IMR-90 (cell line): ENCODE measurements at regions not wholly inside any gene's neighbourhood (a gene's known extent, or its start where the extent isn't known, plus 50 kb on each side); places are given as distances from the start of the nearest gene placed in this dataset.

Source experiments
- ATAC-seq: fragments of 200-7000 bp; cut with Tn5 transposase; 2 replicates; pipeline ENCODE4 v1.9.1; 2020; ENCODE audit warnings: low read depth, mild to moderate bottlenecking, moderate library complexity
- BruUV-seq: library from RNA; stranded (reverse); fragments of 400-500 nt; replicated peaks from 2 replicates; lab custom pipeline; 2021; lab: Mats Ljungman, UMichigan
- CTCF ChIA-PET: fragments of 300-600 bp; formaldehyde crosslinking; extraction: SDS; loops from one replicate; lab custom pipeline; 2021; ENCODE audit warnings: antibody characterized with exemption; lab: Yijun Ruan, JAX
- POLR2A ChIA-PET: fragments of 300-600 bp; sonication (Branson Sonifier 250); formaldehyde crosslinking; loops from one replicate; lab custom pipeline; 2022; ENCODE audit warnings: antibody characterized with exemption; ENCODE audit not compliant: unreplicated experiment; lab: Charles Lee
- DNase-seq: peaks from one replicate; pipeline ENCODE4 v3.0.0; 2013
- H2AFZ ChIP-seq: replicated peaks from 2 replicates; pipeline ENCODE3; 2013; ENCODE audit warnings: low read length, mild to moderate bottlenecking; ENCODE audit not compliant: poor library complexity
- H2AK5ac ChIP-seq: 2 replicates; pipeline ENCODE4 v1.6.1; 2013; ENCODE audit warnings: low read depth, low read length, inconsistent platforms
- H2AK9ac ChIP-seq: replicated peaks from 2 replicates; pipeline ENCODE3; 2013; ENCODE audit warnings: mild to moderate bottlenecking, low read depth, low read length, moderate library complexity; ENCODE audit not compliant: poor library complexity
- H2BK120ac ChIP-seq: 2 replicates; pipeline ENCODE4 v1.6.1; 2013; ENCODE audit warnings: low read depth, low read length, inconsistent platforms
- H2BK15ac ChIP-seq: 3 replicates; pipeline ENCODE4 v1.6.1; 2013; ENCODE audit warnings: low read depth, low read length, inconsistent platforms
- H2BK20ac ChIP-seq: 2 replicates; pipeline ENCODE4 v1.6.1; 2013; ENCODE audit warnings: low read depth, mild to moderate bottlenecking, inconsistent platforms, low read length, moderate library complexity
- H2BK5ac ChIP-seq: 2 replicates; pipeline ENCODE4 v1.6.1; 2013; ENCODE audit warnings: mild to moderate bottlenecking, low read depth, low read length, inconsistent platforms; ENCODE audit not compliant: poor library complexity, severe bottlenecking
- H3K14ac ChIP-seq: replicated peaks from 2 replicates; pipeline ENCODE4 v1.6.1; 2013; ENCODE audit warnings: low read depth, low read length, inconsistent platforms
- H3K18ac ChIP-seq: 2 replicates; pipeline ENCODE4 v1.6.1; 2013; ENCODE audit warnings: low read depth, low read length, control low read depth
- H3K23ac ChIP-seq: 2 replicates; pipeline ENCODE4 v1.6.1; 2013; ENCODE audit warnings: low read depth, low read length, inconsistent platforms
- H3K27ac ChIP-seq: 2 replicates; pipeline ENCODE4 v1.5.1; 2013; ENCODE audit warnings: mild to moderate bottlenecking, control low read depth, low read length; ENCODE audit not compliant: insufficient read depth
- H3K27me3 ChIP-seq: 2 replicates; pipeline ENCODE4 v1.6.1; 2013; ENCODE audit warnings: low read length; ENCODE audit not compliant: control insufficient read depth, insufficient read depth
- H3K36me3 ChIP-seq: 2 replicates; pipeline ENCODE4 v1.6.1; 2013; ENCODE audit warnings: low read length, mixed read lengths; ENCODE audit not compliant: control insufficient read depth, insufficient read depth
- H3K4ac ChIP-seq: 2 replicates; pipeline ENCODE4 v1.6.1; 2013; ENCODE audit warnings: low read depth, low read length, inconsistent platforms
- H3K4me1 ChIP-seq: 2 replicates; pipeline ENCODE4 v1.6.1; 2013; ENCODE audit warnings: low read length, mixed read lengths; ENCODE audit not compliant: control insufficient read depth, insufficient read depth
- H3K4me2 ChIP-seq: 2 replicates; pipeline ENCODE4 v1.6.1; 2013; ENCODE audit warnings: low read depth, mild to moderate bottlenecking, control low read depth, low read length, moderate library complexity
- H3K4me3 ChIP-seq: 2 replicates; pipeline ENCODE4 v1.5.1; 2013; ENCODE audit warnings: low read depth, mild to moderate bottlenecking, control low read depth, low read length, moderate library complexity; ENCODE audit not compliant: insufficient read depth
- H3K56ac ChIP-seq: 2 replicates; pipeline ENCODE4 v1.6.1; 2013; ENCODE audit warnings: low read length, inconsistent platforms; ENCODE audit not compliant: insufficient read depth; ENCODE audit errors: extremely low read depth
- H3K79me1 ChIP-seq, 2 experiments: 2 replicates each; pipeline ENCODE4 v1.6.1; 2013; ENCODE audit warnings: low read length in 2 of 2, inconsistent platforms in 1 of 2, low read depth in 1 of 2
- H3K9ac ChIP-seq: 2 replicates; pipeline ENCODE4 v1.6.1; 2013; ENCODE audit warnings: low read depth, low read length, control low read depth
- H3K9me1 ChIP-seq: 2 replicates; pipeline ENCODE4 v1.6.1; 2013; ENCODE audit warnings: low read length, inconsistent platforms; ENCODE audit not compliant: insufficient read depth
- H3K9me3 ChIP-seq: 2 replicates; pipeline ENCODE4 v1.6.1; 2013; ENCODE audit warnings: low read length; ENCODE audit not compliant: control insufficient read depth, insufficient read depth
- H4K20me1 ChIP-seq: 2 replicates; pipeline ENCODE4 v1.6.1; 2013; ENCODE audit warnings: low read length, inconsistent platforms; ENCODE audit not compliant: insufficient read depth
- H4K5ac ChIP-seq: 2 replicates; pipeline ENCODE4 v1.6.1; 2013; ENCODE audit warnings: mild to moderate bottlenecking, low read depth, low read length, control low read depth
- H4K8ac ChIP-seq, 2 experiments: 2 replicates each; pipeline ENCODE4 v1.6.1; 2013; ENCODE audit warnings: low read depth in 2 of 2, low read length in 2 of 2, control low read depth in 1 of 2, inconsistent platforms in 1 of 2
- H4K91ac ChIP-seq: 2 replicates; pipeline ENCODE4 v1.6.1; 2013; ENCODE audit warnings: low read depth, low read length, inconsistent platforms; ENCODE audit not compliant: insufficient read depth
- BHLHE40 ChIP-seq: fragments of 150-350 bp; IDR thresholded peaks from 2 replicates; pipeline ENCODE4 v1.6.1; 2016; ENCODE audit warnings: mild to moderate bottlenecking, low read depth, low read length
- CEBPB ChIP-seq: IDR thresholded peaks from 2 replicates; pipeline ENCODE4 v1.6.1; 2012; ENCODE audit warnings: low read depth, low read length, improper control_type of control experiment
- CHD1 ChIP-seq: IDR thresholded peaks from 2 replicates; pipeline ENCODE4 v1.6.1; 2012; ENCODE audit warnings: low read depth, low read length, improper control_type of control experiment
- FOS ChIP-seq: fragments of 150-350 bp; IDR thresholded peaks from 2 replicates; pipeline ENCODE4 v1.6.1; 2016; ENCODE audit warnings: low read depth, low read length
- MAFK ChIP-seq: IDR thresholded peaks from 2 replicates; pipeline ENCODE4 v1.6.1; 2012; ENCODE audit warnings: low read depth, low read length, improper control_type of control experiment
- MAZ ChIP-seq: IDR thresholded peaks from 2 replicates; pipeline ENCODE4 v1.6.1; 2012; ENCODE audit warnings: low read depth, mild to moderate bottlenecking, low read length, improper control_type of control experiment, moderate library complexity, borderline replicate concordance
- MXI1 ChIP-seq: IDR thresholded peaks from 2 replicates; pipeline ENCODE4 v1.6.1; 2012; ENCODE audit warnings: low read depth, mild to moderate bottlenecking, low read length, moderate library complexity, borderline replicate concordance
- NFE2L2 ChIP-seq: fragments of 150-350 bp; IDR thresholded peaks from 2 replicates; pipeline ENCODE4 v1.6.1; 2016; ENCODE audit warnings: low read depth, mild to moderate bottlenecking, low read length
- POLR2A ChIP-seq: IDR thresholded peaks from 2 replicates; pipeline ENCODE4 v1.6.1; 2012; ENCODE audit warnings: mild to moderate bottlenecking, low read depth, low read length
- RAD21 ChIP-seq: IDR thresholded peaks from 2 replicates; pipeline ENCODE4 v1.6.1; 2012; ENCODE audit warnings: low read length, improper control_type of control experiment
- RCOR1 ChIP-seq: IDR thresholded peaks from 2 replicates; pipeline ENCODE4 v1.6.1; 2012; ENCODE audit warnings: mild to moderate bottlenecking, low read length, improper control_type of control experiment; ENCODE audit not compliant: insufficient replicate concordance
- RFX5 ChIP-seq: IDR thresholded peaks from 2 replicates; pipeline ENCODE4 v1.8.0; 2012; ENCODE audit warnings: low read depth, mild to moderate bottlenecking, low read length, moderate library complexity
- SMC3 ChIP-seq: fragments of 150-350 bp; IDR thresholded peaks from 2 replicates; pipeline ENCODE4 v1.6.1; 2016; ENCODE audit warnings: low read depth, mild to moderate bottlenecking, antibody characterized with exemption, low read length, moderate library complexity
- WGBS, 2 experiments: methylation state at CpG; one replicate each; pipeline versions ENCODE4 v1.1.5 to v1.1.7; 2013; ENCODE audit warnings: missing lambda C conversion rate in 2 of 2; ENCODE audit not compliant: insufficient read length in 1 of 2; ENCODE audit errors: extremely low coverage in 2 of 2; 5-methylcytosine and 5-hydroxymethylcytosine counted together
- dilution Hi-C: fragments of 300-500 bp; cut with HindIII; formaldehyde crosslinking; loops from one replicate; pipeline ENCODE4 v1.14.3; 2018; ENCODE audit warnings: low sequenced_read_pairs; ENCODE audit not compliant: unreplicated experiment
- in situ Hi-C: fragments of 300-500 bp; cut with MboI; formaldehyde crosslinking; loops from 3 replicates; pipeline ENCODE4 v1.14.3; 2019; ENCODE audit warnings: low sequenced_read_pairs, inconsistent platforms, mixed read lengths
- intact Hi-C: fragments of 100-400 bp; cut with micrococcal nuclease; formaldehyde crosslinking; loops from 2 replicates; pipeline ENCODE4 v1.10.0; 2022
- TF ChIP-seq, protein P1 (sequence below): fragments of 150-350 bp; IDR thresholded peaks from 2 replicates; pipeline ENCODE4 v1.6.1; 2017; ENCODE audit warnings: mild to moderate bottlenecking, antibody characterized with exemption, low read length, low read depth
- TF ChIP-seq, protein P2 (sequence below): fragments of 150-350 bp; IDR thresholded peaks from 2 replicates; pipeline ENCODE4 v1.6.1; 2016; ENCODE audit warnings: low read depth, mild to moderate bottlenecking, low read length, moderate library complexity, borderline replicate concordance
- TF ChIP-seq, protein P3 (sequence below): conservative IDR thresholded peaks from 2 replicates; pipeline ENCODE4 v1.5.1; 2012; ENCODE audit warnings: mild to moderate bottlenecking, low read depth, low read length, improper control_type of control experiment

DNA sequence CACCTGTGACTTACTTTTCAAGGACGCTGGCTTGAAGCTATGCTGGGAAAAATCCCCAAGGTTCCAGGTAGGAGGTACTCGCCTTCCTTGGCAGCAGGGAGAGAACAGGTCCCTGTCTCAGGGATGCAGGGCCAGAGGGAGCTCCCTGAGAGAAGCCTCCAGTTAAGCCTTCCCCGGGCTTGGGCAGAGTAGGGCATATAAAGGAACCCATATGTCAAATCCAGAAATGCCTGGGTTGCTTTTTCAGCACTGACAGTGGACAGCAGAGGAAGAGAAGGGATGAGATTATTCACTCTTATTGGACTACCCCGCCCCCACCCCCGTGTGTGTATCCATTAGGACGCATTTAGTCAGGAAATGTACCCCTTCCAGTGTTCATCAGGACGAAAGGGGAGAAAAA, 89.3 kb upstream of the TEX51 start:
- H3K9ac ChIP-seq, result no peak overlapping the region
- H4K5ac ChIP-seq, result no peak overlapping the region
- H3K4me1 ChIP-seq, result no peaks in the 10 kb centered on the region
- H2BK5ac ChIP-seq, result no peak overlapping the region
- no TSS peak for BruUV-seq
- no peak overlapping the region for H2BK20ac ChIP-seq
- no peaks in the 10 kb centered on the region for H4K20me1 ChIP-seq
- no peak overlapping the region for H2AK9ac ChIP-seq
- no peak overlapping the region for H2AK5ac ChIP-seq
- H2AFZ ChIP-seq, result no peak overlapping the region
- H3K4ac ChIP-seq, result no peak overlapping the region
- 20% methylated on average over 1 of the region's 7 CpGs; no CpG with 5 or more reads in 1 of the 2 experiments for WGBS, 2 experiments
- H3K18ac ChIP-seq, result no peak overlapping the region
- dilution Hi-C loops, result no loop called here
- ChIA-PET POLR2A (interaction anchor here (0.5 kb wide), 1 partner anchor 9 kb away, joined by 3 read pairs; no protein-coding TSS in a partner anchor), CTCF (no interaction called here)
- no peak overlapping the region for H4K91ac ChIP-seq
- no peak overlapping the region for H3K23ac ChIP-seq
- DNase-seq (no peak), ATAC-seq (no peak)
- no peak overlapping the region for H3K4me2 ChIP-seq
- H3K14ac ChIP-seq, result no peak overlapping the region
- no peak overlapping the region for H2BK15ac ChIP-seq
- H3K79me1 ChIP-seq, result no peaks in the 10 kb centered on the region
- no peaks in the 10 kb centered on the region for H3K36me3 ChIP-seq
- H2BK120ac ChIP-seq, result no peak overlapping the region
- H3K27ac ChIP-seq, result no peak overlapping the region
- H3K27me3 ChIP-seq, result no peaks in the 10 kb centered on the region
- H3K9me3 ChIP-seq, result no peaks in the 10 kb centered on the region
- no peak overlapping the region for H4K8ac ChIP-seq
- H3K56ac ChIP-seq, result no peak overlapping the region
- intact Hi-C loops, result no loop called here
- TF ChIP-seq MAZ (no peak), RCOR1 (no peak), NFE2L2 (no peak), SMC3 (no peak), CEBPB (no peak), POLR2A (no peak), MXI1 (no peak), RAD21 (no peak), BHLHE40 (no peak), CHD1 (no peak), MAFK (no peak), RFX5 (no peak), FOS (no peak)
- TF ChIP-seq, protein P1, sequence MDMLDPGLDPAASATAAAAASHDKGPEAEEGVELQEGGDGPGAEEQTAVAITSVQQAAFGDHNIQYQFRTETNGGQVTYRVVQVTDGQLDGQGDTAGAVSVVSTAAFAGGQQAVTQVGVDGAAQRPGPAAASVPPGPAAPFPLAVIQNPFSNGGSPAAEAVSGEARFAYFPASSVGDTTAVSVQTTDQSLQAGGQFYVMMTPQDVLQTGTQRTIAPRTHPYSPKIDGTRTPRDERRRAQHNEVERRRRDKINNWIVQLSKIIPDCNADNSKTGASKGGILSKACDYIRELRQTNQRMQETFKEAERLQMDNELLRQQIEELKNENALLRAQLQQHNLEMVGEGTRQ, result no peak
- TF ChIP-seq, protein P2, sequence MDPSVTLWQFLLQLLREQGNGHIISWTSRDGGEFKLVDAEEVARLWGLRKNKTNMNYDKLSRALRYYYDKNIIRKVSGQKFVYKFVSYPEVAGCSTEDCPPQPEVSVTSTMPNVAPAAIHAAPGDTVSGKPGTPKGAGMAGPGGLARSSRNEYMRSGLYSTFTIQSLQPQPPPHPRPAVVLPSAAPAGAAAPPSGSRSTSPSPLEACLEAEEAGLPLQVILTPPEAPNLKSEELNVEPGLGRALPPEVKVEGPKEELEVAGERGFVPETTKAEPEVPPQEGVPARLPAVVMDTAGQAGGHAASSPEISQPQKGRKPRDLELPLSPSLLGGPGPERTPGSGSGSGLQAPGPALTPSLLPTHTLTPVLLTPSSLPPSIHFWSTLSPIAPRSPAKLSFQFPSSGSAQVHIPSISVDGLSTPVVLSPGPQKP, result no peak
- TF ChIP-seq, protein P3, sequence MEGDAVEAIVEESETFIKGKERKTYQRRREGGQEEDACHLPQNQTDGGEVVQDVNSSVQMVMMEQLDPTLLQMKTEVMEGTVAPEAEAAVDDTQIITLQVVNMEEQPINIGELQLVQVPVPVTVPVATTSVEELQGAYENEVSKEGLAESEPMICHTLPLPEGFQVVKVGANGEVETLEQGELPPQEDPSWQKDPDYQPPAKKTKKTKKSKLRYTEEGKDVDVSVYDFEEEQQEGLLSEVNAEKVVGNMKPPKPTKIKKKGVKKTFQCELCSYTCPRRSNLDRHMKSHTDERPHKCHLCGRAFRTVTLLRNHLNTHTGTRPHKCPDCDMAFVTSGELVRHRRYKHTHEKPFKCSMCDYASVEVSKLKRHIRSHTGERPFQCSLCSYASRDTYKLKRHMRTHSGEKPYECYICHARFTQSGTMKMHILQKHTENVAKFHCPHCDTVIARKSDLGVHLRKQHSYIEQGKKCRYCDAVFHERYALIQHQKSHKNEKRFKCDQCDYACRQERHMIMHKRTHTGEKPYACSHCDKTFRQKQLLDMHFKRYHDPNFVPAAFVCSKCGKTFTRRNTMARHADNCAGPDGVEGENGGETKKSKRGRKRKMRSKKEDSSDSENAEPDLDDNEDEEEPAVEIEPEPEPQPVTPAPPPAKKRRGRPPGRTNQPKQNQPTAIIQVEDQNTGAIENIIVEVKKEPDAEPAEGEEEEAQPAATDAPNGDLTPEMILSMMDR, result no peak
- no peaks in the 10 kb centered on the region for H3K9me1 ChIP-seq
- H3K4me3 ChIP-seq, result no peak overlapping the region
- in situ Hi-C loops, result no loop called here
